ENCODE measurements at regions not wholly inside any gene's neighbourhood (a gene's known extent, or its start where the extent isn't known, plus 50 kb on each side); places are given as distances from the start of the nearest gene placed in this dataset.
A peak's percentile ranks its signal among the peaks of the same experiment; 100 is the strongest.

- Histone ChIP-seq H3K9ac (ENCODE audit: low read length) (no peak overlapping the region), H3K4me1 (ENCODE audit: low read length) (peaks cover 51% of the 10 kb centered on the region), H2AFZ (ENCODE audit: low read depth, low read length) (no peak overlapping the region), H3K36me3 (replicated peaks; ENCODE audit: low read depth, low read length) (no peaks in the 10 kb centered on the region), H3K4me3 (ENCODE audit: low read length) (peak overlapping the region; percentile 22), H3K27me3 (ENCODE audit: low read depth, low read length) (peaks cover 7% of the 10 kb centered on the region; the same call in 1 of the 2 replicates), H3K9me3 (ENCODE audit: insufficient read depth, low read length) (no peaks in the 10 kb centered on the region), H3K79me2 (ENCODE audit: low read length) (no peaks in the 10 kb centered on the region), H3K27ac (ENCODE audit: low read length) (no peak overlapping the region), H3K4me2 (ENCODE audit: low read length) (peak overlapping the region; percentile 80), H4K20me1 (ENCODE audit: insufficient read depth, low read length) (no peaks in the 10 kb centered on the region)
- TF ChIP-seq CTCF (IDR thresholded peaks at IDR 0.05; ENCODE audit: low read depth, low read length) (no peak), EZH2phosphoT487 (IDR thresholded peaks at IDR 0.05; ENCODE audit: low read depth) (no peak)
These were observed 515.3 kb upstream of the NR5A2 start for GRCh38 chr1:199512037-199512710.

- TF ChIP-seq CTCF (IDR thresholded peaks at IDR 0.05; ENCODE audit: low read depth, low read length) (no peak), EZH2phosphoT487 (IDR thresholded peaks at IDR 0.05; ENCODE audit: low read depth) (no peak)
- no peak overlapping the region for H3K9ac ChIP-seq (ENCODE audit: low read length)
- H3K36me3 ChIP-seq (replicated peaks; ENCODE audit: low read depth, low read length), result no peaks in the 10 kb centered on the region
These were observed 512.2 kb upstream of the NR5A2 start for GRCh38 chr1:199515261-199515660.

GRCh38 chr1:199522338-199522737, 505.2 kb upstream of the NR5A2 start:
- no peak overlapping the region for H3K27ac ChIP-seq (ENCODE audit: low read length)

More at GRCh38 chr1:199515261-199515660, 512.2 kb upstream of the NR5A2 start:
- Histone ChIP-seq H3K9me3 (ENCODE audit: insufficient read depth, low read length) (no peaks in the 10 kb centered on the region), H4K20me1 (ENCODE audit: insufficient read depth, low read length) (no peaks in the 10 kb centered on the region), H3K79me2 (ENCODE audit: low read length) (no peaks in the 10 kb centered on the region), H3K27me3 (ENCODE audit: low read depth, low read length) (no peaks in the 10 kb centered on the region), H3K27ac (ENCODE audit: low read length) (no peak overlapping the region), H3K4me1 (ENCODE audit: low read length) (peaks cover 31% of the 10 kb centered on the region), H3K4me3 (ENCODE audit: low read length) (no peak overlapping the region), H3K4me2 (ENCODE audit: low read length) (no peak overlapping the region), H2AFZ (ENCODE audit: low read depth, low read length) (no peak overlapping the region)

GRCh38 chr1:199522936-199523335, 504.6 kb upstream of the NR5A2 start:
- Histone ChIP-seq H3K79me2 (ENCODE audit: low read length) (no peaks in the 10 kb centered on the region), H3K4me2 (ENCODE audit: low read length) (no peak overlapping the region), H3K9ac (ENCODE audit: low read length) (no peak overlapping the region), H3K4me1 (ENCODE audit: low read length) (no peaks in the 10 kb centered on the region), H3K4me3 (ENCODE audit: low read length) (no peak overlapping the region), H4K20me1 (ENCODE audit: insufficient read depth, low read length) (no peaks in the 10 kb centered on the region), H2AFZ (ENCODE audit: low read depth, low read length) (no peak overlapping the region), H3K36me3 (replicated peaks; ENCODE audit: low read depth, low read length) (no peaks in the 10 kb centered on the region), H3K9me3 (ENCODE audit: insufficient read depth, low read length) (no peaks in the 10 kb centered on the region), H3K27ac (ENCODE audit: low read length) (no peak overlapping the region), H3K27me3 (ENCODE audit: low read depth, low read length) (no peaks in the 10 kb centered on the region)
- no peak for TF ChIP-seq CTCF (IDR thresholded peaks at IDR 0.05; ENCODE audit: low read depth, low read length)
- TF ChIP-seq EZH2phosphoT487 (IDR thresholded peaks at IDR 0.05; ENCODE audit: low read depth), result no peak

More at GRCh38 chr1:199522338-199522737, 505.2 kb upstream of the NR5A2 start:
- Histone ChIP-seq H3K4me3 (ENCODE audit: low read length) (no peak overlapping the region), H3K4me1 (ENCODE audit: low read length) (no peaks in the 10 kb centered on the region), H3K9me3 (ENCODE audit: insufficient read depth, low read length) (no peaks in the 10 kb centered on the region), H2AFZ (ENCODE audit: low read depth, low read length) (no peak overlapping the region), H3K27me3 (ENCODE audit: low read depth, low read length) (no peaks in the 10 kb centered on the region), H3K79me2 (ENCODE audit: low read length) (no peaks in the 10 kb centered on the region), H3K4me2 (ENCODE audit: low read length) (no peak overlapping the region), H3K36me3 (replicated peaks; ENCODE audit: low read depth, low read length) (no peaks in the 10 kb centered on the region), H3K9ac (ENCODE audit: low read length) (no peak overlapping the region), H4K20me1 (ENCODE audit: insufficient read depth, low read length) (no peaks in the 10 kb centered on the region)
- TF ChIP-seq CTCF (IDR thresholded peaks at IDR 0.05; ENCODE audit: low read depth, low read length), result no peak
- no peak for TF ChIP-seq EZH2phosphoT487 (IDR thresholded peaks at IDR 0.05; ENCODE audit: low read depth)

Measured in OCI-LY3 (cell line).